ENCODE measurements at regions not wholly inside any gene's neighbourhood (a gene's known extent, or its start where the extent isn't known, plus 50 kb on each side); places are given as distances from the start of the nearest gene placed in this dataset.

- DNase-seq (no peak), ATAC-seq (ENCODE audit: insufficient read depth, low FRiP score) (no peak)
- Histone ChIP-seq H3K27ac (ENCODE audit: low read depth in 1 of 2, low read length in 1 of 2) (no peak overlapping the region), H3K27me3 (ENCODE audit: control insufficient read depth in 3 of 3, insufficient read depth in 3 of 3, low read length in 2 of 3) (no peaks in the 10 kb centered on the region), H3K9ac (ENCODE audit: insufficient read depth in 1 of 2, low read length in 2 of 2) (no peak overlapping the region), H3K4me3 (no peak overlapping the region), H3K36me3 (ENCODE audit: control insufficient read depth in 4 of 4, insufficient read depth in 4 of 4, low read length in 4 of 4) (no peaks in the 10 kb centered on the region), H3K9me3 (ENCODE audit: control insufficient read depth in 4 of 4, insufficient read depth in 3 of 4, low read length in 3 of 4) (peaks cover 0 to 3% (median 1%) of the 10 kb centered on the region in 4 donors), H3K4me1 (ENCODE audit: control insufficient read depth in 5 of 5, insufficient read depth in 5 of 5, low read length in 5 of 5) (peaks cover 0 to 5% (median 0%) of the 10 kb centered on the region in 5 donors)
- 75 to 81% methylated on average over 1 of the region's 1 CpG for WGBS, 2 donors
- no peak for TF ChIP-seq CTCF (IDR thresholded peaks at IDR 0.05; ENCODE audit: control extremely low read depth, extremely low read depth)
Observed at GRCh38 chr12:91529829-91530228, 347.2 kb upstream of the DCN start.

GRCh38 chr12:91523831-91524230 lies 341.2 kb upstream of the DCN start:
- DNase-seq (no peak), ATAC-seq (ENCODE audit: insufficient read depth, low FRiP score) (no peak)
- WGBS, 2 donors: 89 to 90% methylated on average over 4 of the region's 4 CpGs
- Histone ChIP-seq H3K27me3 (ENCODE audit: control insufficient read depth in 3 of 3, insufficient read depth in 3 of 3, low read length in 2 of 3) (no peaks in the 10 kb centered on the region), H3K4me1 (ENCODE audit: control insufficient read depth in 5 of 5, insufficient read depth in 5 of 5, low read length in 5 of 5) (peaks cover 0 to 6% (median 0%) of the 10 kb centered on the region in 5 donors), H3K4me3 (no peak overlapping the region), H3K27ac (ENCODE audit: low read depth in 1 of 2, low read length in 1 of 2) (no peak overlapping the region), H3K36me3 (ENCODE audit: control insufficient read depth in 4 of 4, insufficient read depth in 4 of 4, low read length in 4 of 4) (no peaks in the 10 kb centered on the region), H3K9ac (ENCODE audit: insufficient read depth in 1 of 2, low read length in 2 of 2) (no peak overlapping the region), H3K9me3 (ENCODE audit: control insufficient read depth in 4 of 4, insufficient read depth in 3 of 4, low read length in 3 of 4) (no peaks in the 10 kb centered on the region)
- TF ChIP-seq CTCF (IDR thresholded peaks at IDR 0.05; ENCODE audit: control extremely low read depth, extremely low read depth): no peak

- Histone ChIP-seq H3K4me3 (no peak overlapping the region), H3K4me1 (ENCODE audit: control insufficient read depth in 5 of 5, insufficient read depth in 5 of 5, low read length in 5 of 5) (peaks cover 0 to 17% (median 0%) of the 10 kb centered on the region in 5 donors), H3K27me3 (ENCODE audit: control insufficient read depth in 3 of 3, insufficient read depth in 3 of 3, low read length in 2 of 3) (no peaks in the 10 kb centered on the region), H3K27ac (ENCODE audit: low read depth in 1 of 2, low read length in 1 of 2) (no peak overlapping the region), H3K36me3 (ENCODE audit: control insufficient read depth in 4 of 4, insufficient read depth in 4 of 4, low read length in 4 of 4) (no peaks in the 10 kb centered on the region), H3K9ac (ENCODE audit: insufficient read depth in 1 of 2, low read length in 2 of 2) (no peak overlapping the region), H3K9me3 (ENCODE audit: control insufficient read depth in 4 of 4, insufficient read depth in 3 of 4, low read length in 3 of 4) (no peaks in the 10 kb centered on the region)
- DNase-seq (no peak), ATAC-seq (ENCODE audit: insufficient read depth, low FRiP score) (peak; percentile 11)
- no peak for TF ChIP-seq CTCF (IDR thresholded peaks at IDR 0.05; ENCODE audit: control extremely low read depth, extremely low read depth)
Observed at GRCh38 chr12:91516695-91517047, 334.1 kb upstream of the DCN start.

GRCh38 chr12:91515944-91516694 lies 333.5 kb upstream of the DCN start:
- no peak for TF ChIP-seq CTCF (IDR thresholded peaks at IDR 0.05; ENCODE audit: control extremely low read depth, extremely low read depth)
- no peak overlapping the region for H3K27ac ChIP-seq (ENCODE audit: low read depth in 1 of 2, low read length in 1 of 2)
- H3K4me1 ChIP-seq (ENCODE audit: control insufficient read depth in 5 of 5, insufficient read depth in 5 of 5, low read length in 5 of 5): peaks cover 0 to 17% (median 0%) of the 10 kb centered on the region in 5 donors
- no peaks in the 10 kb centered on the region for H3K27me3 ChIP-seq (ENCODE audit: control insufficient read depth in 3 of 3, insufficient read depth in 3 of 3, low read length in 2 of 3)
- ATAC-seq (ENCODE audit: insufficient read depth, low FRiP score) (no peak), DNase-seq (peak in 2 of 3 donors; percentile 29)
- 48 to 49% methylated on average over 5 of the region's 5 CpGs for WGBS, 2 donors
- H3K9ac ChIP-seq (ENCODE audit: insufficient read depth in 1 of 2, low read length in 2 of 2): no peak overlapping the region
- H3K36me3 ChIP-seq (ENCODE audit: control insufficient read depth in 4 of 4, insufficient read depth in 4 of 4, low read length in 4 of 4): no peaks in the 10 kb centered on the region
- H3K9me3 ChIP-seq (ENCODE audit: control insufficient read depth in 4 of 4, insufficient read depth in 3 of 4, low read length in 3 of 4): no peaks in the 10 kb centered on the region
- H3K4me3 ChIP-seq: no peak overlapping the region
